IPS DF 6.9 (cell line): ENCODE measurements at regions not wholly inside any gene's neighbourhood (a gene's known extent, or its start where the extent isn't known, plus 50 kb on each side); places are given as distances from the start of the nearest gene placed in this dataset.
A peak's percentile ranks its signal among the peaks of the same experiment; 100 is the strongest.
"Not testable (repeated sequence)": the region's sequence is repeated elsewhere in the genome, so short reads cannot be mapped to it uniquely, and the experiment has no call there.

Experiments used
- DNase-seq: peaks from one replicate; pipeline ENCODE4 v3.0.0-alpha.2; 2013; ENCODE audit warnings: low read depth, low spot score
- H3K27ac ChIP-seq: one replicate; pipeline ENCODE4 v1.5.1; 2013; ENCODE audit warnings: low read length, control low read depth
- H3K27me3 ChIP-seq: 2 replicates; pipeline ENCODE4 v1.6.1; 2013; ENCODE audit warnings: mild to moderate bottlenecking, low read length; ENCODE audit not compliant: control insufficient read depth, insufficient read depth
- H3K36me3 ChIP-seq: 2 replicates; pipeline ENCODE4 v1.6.1; 2013; ENCODE audit warnings: low read length; ENCODE audit not compliant: control insufficient read depth, insufficient read depth
- H3K4me1 ChIP-seq: 2 replicates; pipeline ENCODE4 v1.6.1; 2013; ENCODE audit warnings: low read length; ENCODE audit not compliant: control insufficient read depth, insufficient read depth
- H3K4me3 ChIP-seq: 2 replicates; pipeline ENCODE4 v1.5.1; 2013; ENCODE audit warnings: mild to moderate bottlenecking, low read length
- H3K9me3 ChIP-seq: 2 replicates; pipeline ENCODE4 v1.6.1; 2013; ENCODE audit warnings: low read length, inconsistent platforms; ENCODE audit not compliant: control insufficient read depth, insufficient read depth
- WGBS: extraction: QIAGEN DNeasy Blood & Tissue Kit; methylation state at CpG from one replicate; pipeline ENCODE4 v1.1.7; 2013; ENCODE audit warnings: mixed read lengths, missing lambda C conversion rate; ENCODE audit not compliant: insufficient read length, insufficient coverage; 5-methylcytosine and 5-hydroxymethylcytosine counted together

- H3K4me3 ChIP-seq, H3K36me3 ChIP-seq, H3K27me3 ChIP-seq, H3K27ac ChIP-seq, DNase-seq, H3K4me1 ChIP-seq, H3K9me3 ChIP-seq: not testable (repeated sequence)
- no CpG with 5 or more reads among the region's 1 CpG for WGBS
Observed at GRCh38 chr10:95137990-95138625, 55.9 kb upstream of the ACSM6 start.

- H3K27ac ChIP-seq = no peak overlapping the region
- DNase-seq = no peak
- H3K4me3 ChIP-seq = no peak overlapping the region
- H3K9me3 ChIP-seq = no peaks in the 10 kb centered on the region
- H3K36me3 ChIP-seq = no peaks in the 10 kb centered on the region
- H3K27me3 ChIP-seq = no peaks in the 10 kb centered on the region
- no CpG with 5 or more reads among the region's 1 CpG for WGBS
- H3K4me1 ChIP-seq = no peaks in the 10 kb centered on the region
Observed at GRCh38 chr10:95134490-95134889, 59.5 kb upstream of the ACSM6 start.

- H3K4me1 ChIP-seq = no peaks in the 10 kb centered on the region
- no peaks in the 10 kb centered on the region for H3K9me3 ChIP-seq
- no peak overlapping the region for H3K4me3 ChIP-seq
- DNase-seq = no peak
- H3K27ac ChIP-seq = no peak overlapping the region
- H3K36me3 ChIP-seq = no peaks in the 10 kb centered on the region
- WGBS = no CpG with 5 or more reads among the region's 2 CpGs
- no peaks in the 10 kb centered on the region for H3K27me3 ChIP-seq
Observed at GRCh38 chr10:95133997-95134396, 60.0 kb upstream of the ACSM6 start.

- no peak overlapping the region for H3K27ac ChIP-seq
- no peak overlapping the region for H3K4me3 ChIP-seq
- peak; percentile 94 for DNase-seq
- no peaks in the 10 kb centered on the region for H3K4me1 ChIP-seq
- H3K27me3 ChIP-seq = no peaks in the 10 kb centered on the region
- no peaks in the 10 kb centered on the region for H3K36me3 ChIP-seq
- H3K9me3 ChIP-seq = no peaks in the 10 kb centered on the region
- no CpG with 5 or more reads among the region's 4 CpGs for WGBS
Observed at GRCh38 chr10:95133016-95133752, 60.9 kb upstream of the ACSM6 start.

GRCh38 chr10:95130429-95130828 lies 61.1 kb upstream of the CYP2C8 start:
- not testable (repeated sequence) for H3K27me3 ChIP-seq, H3K9me3 ChIP-seq, H3K36me3 ChIP-seq, H3K4me1 ChIP-seq, DNase-seq, H3K4me3 ChIP-seq, H3K27ac ChIP-seq
- WGBS = no CpG with 5 or more reads among the region's 2 CpGs

- Histone ChIP-seq H3K27me3 (no peaks in the 10 kb centered on the region), H3K9me3 (peaks cover 3% of the 10 kb centered on the region; the same call in 1 of the 2 replicates), H3K4me3 (no peak overlapping the region), H3K36me3 (no peaks in the 10 kb centered on the region; the same call in 1 of the 2 replicates), H3K27ac (no peak overlapping the region), H3K4me1 (no peaks in the 10 kb centered on the region)
- no CpG with 5 or more reads among the region's 1 CpG for WGBS
- no peak for DNase-seq
Observed at GRCh38 chr10:95125582-95125981, 56.3 kb upstream of the CYP2C8 start.

GRCh38 chr10:95122736-95123135 lies 53.4 kb upstream of the CYP2C8 start:
- no peak overlapping the region for H3K27ac ChIP-seq
- H3K9me3 ChIP-seq = peaks cover 3% of the 10 kb centered on the region; the same call in 1 of the 2 replicates
- H3K4me3 ChIP-seq = no peak overlapping the region
- WGBS = no CpG with 5 or more reads among the region's 1 CpG
- H3K36me3 ChIP-seq = no peaks in the 10 kb centered on the region; the same call in 1 of the 2 replicates
- H3K4me1 ChIP-seq = no peaks in the 10 kb centered on the region
- no peak for DNase-seq
- no peaks in the 10 kb centered on the region for H3K27me3 ChIP-seq

- no peak overlapping the region for H3K4me3 ChIP-seq
- H3K27me3 ChIP-seq = no peaks in the 10 kb centered on the region
- DNase-seq = no peak
- H3K9me3 ChIP-seq = peaks cover 3% of the 10 kb centered on the region; the same call in 1 of the 2 replicates
- H3K27ac ChIP-seq = no peak overlapping the region
- no CpG with 5 or more reads among the region's 2 CpGs for WGBS
- no peaks in the 10 kb centered on the region for H3K4me1 ChIP-seq
- no peaks in the 10 kb centered on the region; the same call in 1 of the 2 replicates for H3K36me3 ChIP-seq
Observed at GRCh38 chr10:95121904-95122303, 52.6 kb upstream of the CYP2C8 start.
